ENCODE measurements at regions not wholly inside any gene's neighbourhood (a gene's known extent, or its start where the extent isn't known, plus 50 kb on each side); places are given as distances from the start of the nearest gene placed in this dataset.

DNA sequence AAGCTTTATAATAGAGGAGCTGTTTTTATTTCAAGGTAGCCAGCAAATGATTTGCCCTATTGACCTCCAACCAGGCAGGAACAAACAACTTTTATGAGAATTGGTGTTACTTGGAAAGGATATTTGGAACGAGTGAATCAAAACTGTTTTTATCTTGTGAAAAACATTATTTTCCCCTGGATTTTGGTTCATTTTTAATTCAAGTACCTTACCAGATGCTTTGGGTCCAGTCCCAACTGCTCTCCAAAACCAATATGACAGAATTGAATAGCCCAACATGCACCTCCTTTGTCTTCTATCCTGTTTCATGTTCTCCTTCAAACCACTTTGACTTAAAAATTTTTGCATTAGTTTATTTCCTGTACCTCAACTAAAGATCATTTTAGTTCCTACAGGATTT, 178.6 kb upstream of the RBMS1 start:
- in situ Hi-C loops (cut with MboI; ENCODE audit: low sequenced_read_pairs), result no loop called here

DNA sequence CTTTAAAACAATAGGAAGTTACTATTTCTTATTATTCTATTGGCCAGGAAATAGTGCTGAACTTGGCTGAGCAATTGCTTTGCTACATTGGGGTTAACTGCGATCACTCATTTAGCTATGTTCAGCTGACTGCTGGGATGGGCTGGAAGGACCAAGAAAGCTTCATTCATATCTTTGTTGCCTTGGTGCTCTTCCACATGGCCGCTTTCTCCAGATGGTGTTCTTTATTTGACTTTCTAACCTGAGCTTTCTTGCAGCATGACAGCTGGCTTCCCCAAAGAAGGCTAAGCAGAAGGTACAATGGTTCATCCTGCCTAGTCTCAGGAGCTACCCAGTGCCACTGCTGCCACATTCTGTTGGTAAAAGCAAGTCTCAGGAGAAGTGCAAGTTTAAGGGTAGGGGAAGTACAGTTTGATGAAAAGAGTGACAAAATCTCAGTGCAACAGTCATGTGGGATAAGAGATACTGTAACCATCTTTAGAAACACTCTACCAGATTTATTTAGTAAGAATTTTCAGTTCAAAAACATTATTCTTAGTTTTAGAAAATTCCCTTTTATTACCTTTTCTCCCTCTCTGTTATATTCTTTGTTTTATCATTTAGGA, 180.6 kb upstream of the RBMS1 start:
- in situ Hi-C loops (cut with MboI; ENCODE audit: low sequenced_read_pairs), result no loop called here

DNA sequence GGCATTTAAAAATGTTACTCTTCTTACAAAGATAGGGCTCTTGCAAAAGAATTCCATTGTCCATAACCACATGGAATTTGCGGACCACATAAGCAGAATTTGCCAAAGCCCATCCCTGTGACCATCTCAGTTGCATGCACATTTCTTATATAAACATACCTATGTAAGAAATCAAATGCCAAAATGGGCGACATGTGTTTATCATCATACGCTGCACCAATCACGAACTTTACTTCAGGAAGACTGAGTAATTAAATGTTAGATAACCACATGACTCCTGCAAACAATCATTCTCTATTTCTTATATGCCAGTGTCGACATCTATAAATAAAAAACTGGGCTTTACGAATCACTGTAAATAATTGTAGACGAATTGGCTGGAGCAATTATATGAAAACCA, 186.1 kb upstream of the RBMS1 start:
- in situ Hi-C loops (cut with MboI; ENCODE audit: low sequenced_read_pairs), result no loop called here

DNA sequence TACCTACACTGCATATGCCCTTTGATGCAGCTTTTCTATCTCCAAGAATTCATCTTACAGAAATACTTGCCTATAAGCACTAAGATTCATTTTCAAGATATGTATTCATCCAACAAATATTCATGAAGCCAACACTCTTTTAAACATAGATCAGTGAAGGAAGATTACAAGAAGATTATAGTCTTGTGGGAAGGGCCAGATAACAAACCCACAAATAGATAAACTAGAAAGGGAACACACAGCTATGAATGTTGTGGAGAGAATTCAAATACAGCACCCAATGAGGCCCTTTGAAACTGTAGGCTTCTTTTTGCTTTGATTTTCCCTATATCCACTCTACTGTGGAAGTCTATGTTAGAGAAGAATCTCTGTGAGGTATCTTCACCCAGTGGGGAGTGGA, 186.7 kb upstream of the RBMS1 start:
- in situ Hi-C loops (cut with MboI; ENCODE audit: low sequenced_read_pairs), result no loop called here

DNA sequence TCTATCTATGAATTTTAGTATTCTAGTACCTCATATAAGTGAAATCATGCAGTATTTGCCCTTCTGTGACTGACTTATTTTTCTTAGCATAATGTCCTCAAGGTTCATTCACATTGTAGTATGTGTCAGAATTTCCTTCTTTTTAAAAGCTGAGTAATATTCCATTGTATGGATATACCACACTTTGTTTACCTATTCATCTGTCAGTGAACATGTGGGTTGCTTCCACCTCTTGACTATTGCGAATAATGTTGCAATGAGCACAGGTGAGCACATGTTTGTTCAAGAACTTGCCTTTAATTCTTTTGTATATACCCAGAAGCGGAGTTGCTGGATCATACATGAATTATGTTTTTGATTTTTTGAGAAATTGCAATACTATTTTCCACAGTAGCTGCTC, 187.4 kb upstream of the RBMS1 start:
- in situ Hi-C loops (cut with MboI; ENCODE audit: low sequenced_read_pairs), result no loop called here

DNA sequence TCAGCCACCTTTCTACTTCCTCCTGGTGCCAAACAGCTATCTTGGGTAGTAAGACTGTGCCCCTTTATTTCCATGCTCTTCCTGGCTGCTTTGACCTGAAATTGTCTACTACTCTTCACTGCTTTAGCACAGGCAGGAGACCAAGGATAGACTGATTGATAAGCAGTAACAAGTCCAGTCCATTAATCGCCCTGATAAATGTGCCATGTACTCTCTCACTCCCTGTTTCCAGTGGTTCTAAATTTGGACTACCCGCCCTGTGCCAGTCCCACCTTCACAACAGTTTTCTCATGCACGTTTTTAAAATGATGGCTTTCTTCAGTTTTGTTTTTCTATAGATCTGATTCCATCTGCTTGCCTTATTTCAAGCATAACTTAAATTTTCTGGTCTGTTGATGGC, 189.6 kb upstream of the RBMS1 start:
- in situ Hi-C loops (cut with MboI; ENCODE audit: low sequenced_read_pairs), result no loop called here

DNA sequence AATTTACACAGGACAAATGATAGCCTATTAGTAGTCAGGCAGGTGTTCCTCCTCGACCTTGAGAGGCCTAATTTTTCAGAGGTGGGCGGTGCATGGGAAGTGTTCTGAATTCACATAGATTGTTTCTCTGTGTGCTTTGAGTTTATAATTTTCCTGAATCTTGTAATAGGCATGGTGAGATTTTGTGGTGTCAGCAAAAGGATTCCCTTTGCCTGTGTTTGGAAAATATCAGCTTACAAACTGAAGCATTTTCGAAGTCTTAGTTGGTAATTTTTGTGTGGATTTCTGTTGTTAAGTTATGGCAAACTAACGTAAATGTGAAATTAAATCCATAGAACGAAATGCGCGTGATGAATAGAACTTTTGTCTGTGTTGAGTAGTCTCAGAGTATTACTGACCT, 194.0 kb upstream of the RBMS1 start:
- in situ Hi-C loops (cut with MboI; ENCODE audit: low sequenced_read_pairs), result no loop called here

DNA sequence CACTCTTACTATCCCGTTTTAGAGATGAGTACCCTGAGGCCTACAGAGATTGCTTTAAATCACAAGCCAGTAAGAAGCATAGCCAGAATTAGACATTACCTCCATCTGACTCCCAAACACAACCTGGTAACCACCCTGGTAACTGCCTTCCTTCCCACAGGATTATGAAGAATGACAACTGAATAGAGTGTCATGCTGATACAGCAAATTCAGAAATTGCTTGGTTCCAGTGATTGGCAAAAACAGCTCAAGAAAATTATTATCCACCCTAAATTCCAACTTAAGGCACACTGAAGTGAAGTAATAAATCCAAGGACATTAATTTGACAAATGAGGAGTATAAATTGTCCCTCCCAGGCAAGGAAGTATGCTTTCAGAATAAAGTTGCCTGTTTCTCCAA, 195.8 kb upstream of the RBMS1 start:
- in situ Hi-C loops (cut with MboI; ENCODE audit: low sequenced_read_pairs), result no loop called here

DNA sequence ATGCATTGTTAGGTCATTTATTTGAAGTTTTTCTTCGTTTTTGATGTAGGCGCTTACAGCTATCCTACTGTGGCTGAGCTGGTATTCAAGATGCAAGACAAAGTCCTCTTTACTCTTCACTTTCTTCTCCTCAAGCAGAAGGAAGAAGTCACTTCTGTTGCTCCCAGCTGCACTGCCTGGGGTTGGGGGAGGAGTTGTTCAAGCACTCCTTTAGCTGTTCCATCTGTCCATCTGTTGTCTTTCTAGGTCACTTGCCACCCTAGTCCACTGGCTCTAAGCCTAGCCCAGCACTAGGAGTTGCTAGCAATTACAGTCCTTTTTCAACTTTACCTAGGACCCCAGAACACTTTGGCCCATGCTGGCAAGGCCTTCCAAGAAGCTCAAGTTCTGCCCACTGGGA, 200.6 kb upstream of the RBMS1 start:
- in situ Hi-C loops (cut with MboI; ENCODE audit: low sequenced_read_pairs), result no loop called here

DNA sequence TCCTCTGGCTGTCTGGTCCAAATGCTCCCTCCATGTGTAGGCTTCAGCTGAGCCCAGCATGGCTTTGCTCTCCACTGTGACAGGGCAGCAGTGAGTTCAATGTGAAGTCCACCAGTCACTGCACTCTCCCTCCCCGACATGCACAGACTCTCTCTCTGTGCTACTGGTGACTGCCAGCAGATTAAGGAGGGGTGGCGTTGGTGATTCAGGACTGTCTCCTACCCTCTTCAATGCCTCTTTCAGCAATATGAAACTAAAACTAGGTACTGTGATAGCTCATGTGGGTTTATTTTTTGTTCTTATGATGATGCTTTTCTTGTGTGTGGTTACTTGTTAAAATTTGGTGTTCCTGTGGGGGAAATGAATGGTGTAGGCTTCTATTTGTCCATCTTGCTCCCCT, 201.0 kb upstream of the RBMS1 start:
- in situ Hi-C loops (cut with MboI; ENCODE audit: low sequenced_read_pairs), result no loop called here

DNA sequence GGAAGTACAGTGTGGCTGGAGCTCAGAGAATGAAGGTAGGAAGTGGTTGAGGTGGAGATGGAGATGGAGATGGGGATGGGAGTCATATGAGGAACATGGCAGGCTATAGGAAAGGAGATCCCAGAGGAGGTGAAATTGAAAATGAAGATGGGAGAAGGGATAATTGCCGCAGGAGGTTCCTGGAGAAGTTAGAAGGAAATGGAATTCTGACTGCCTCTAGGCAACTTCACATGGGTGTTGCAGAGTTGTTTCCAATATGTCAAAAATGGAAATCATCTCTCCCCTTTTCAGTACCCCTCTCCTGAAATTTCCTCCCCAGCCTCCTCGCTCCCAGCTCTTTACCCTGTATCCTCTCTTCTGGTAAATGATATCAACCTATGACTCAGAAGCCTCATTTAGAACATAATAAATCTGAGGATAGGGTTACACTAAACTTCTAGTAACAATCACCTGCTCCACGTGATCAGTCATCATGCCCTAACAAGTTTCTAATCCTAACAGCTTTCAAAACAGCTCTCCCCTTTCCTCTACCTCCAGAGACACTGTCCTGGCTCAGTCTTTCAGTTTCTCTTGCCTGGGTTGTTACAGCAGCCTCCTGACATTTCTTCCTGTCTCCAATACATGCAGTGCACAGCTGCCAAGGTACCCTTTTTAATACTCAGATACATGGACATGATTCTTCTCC, 201.9 kb upstream of the RBMS1 start:
- in situ Hi-C loops (cut with MboI; ENCODE audit: low sequenced_read_pairs), result no loop called here

DNA sequence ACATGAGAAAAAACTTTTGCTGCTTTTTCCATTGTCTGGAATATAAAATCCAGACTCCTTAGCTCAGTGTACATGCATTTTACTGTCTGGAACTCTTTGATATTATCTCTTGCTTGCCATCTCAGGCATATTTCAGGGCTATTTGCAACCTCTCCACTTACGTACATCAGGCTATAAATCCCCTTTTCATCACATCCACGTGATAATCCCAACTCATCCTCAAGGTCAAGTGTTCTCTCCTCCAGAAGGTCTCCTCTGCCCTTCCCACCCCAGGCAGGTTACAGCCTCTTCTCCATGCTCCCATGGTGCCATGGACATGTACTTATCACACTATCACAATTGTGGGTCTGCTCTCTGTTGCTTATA, 202.5 kb upstream of the RBMS1 start:
- in situ Hi-C loops (cut with MboI; ENCODE audit: low sequenced_read_pairs), result no loop called here

DNA sequence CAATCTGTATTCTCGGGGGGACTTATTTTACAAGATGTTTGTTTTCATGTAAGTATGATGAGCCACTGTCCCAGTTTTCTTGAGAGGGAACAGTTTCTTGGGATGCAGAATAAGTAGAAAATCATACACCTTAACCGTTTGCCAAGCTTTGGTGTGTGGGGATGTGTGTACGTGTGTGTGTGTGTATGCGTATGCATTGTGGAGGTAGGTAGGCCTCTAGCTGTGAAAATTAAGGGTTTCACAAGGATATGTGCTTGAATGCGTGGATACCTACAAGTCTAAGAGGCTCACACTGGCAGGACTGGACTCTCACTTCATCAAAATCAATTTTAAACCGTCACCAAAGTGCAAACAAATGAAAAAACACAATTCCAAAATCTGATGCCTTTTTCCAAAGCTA, 204.2 kb upstream of the RBMS1 start:
- in situ Hi-C loops (cut with MboI; ENCODE audit: low sequenced_read_pairs), result no loop called here

DNA sequence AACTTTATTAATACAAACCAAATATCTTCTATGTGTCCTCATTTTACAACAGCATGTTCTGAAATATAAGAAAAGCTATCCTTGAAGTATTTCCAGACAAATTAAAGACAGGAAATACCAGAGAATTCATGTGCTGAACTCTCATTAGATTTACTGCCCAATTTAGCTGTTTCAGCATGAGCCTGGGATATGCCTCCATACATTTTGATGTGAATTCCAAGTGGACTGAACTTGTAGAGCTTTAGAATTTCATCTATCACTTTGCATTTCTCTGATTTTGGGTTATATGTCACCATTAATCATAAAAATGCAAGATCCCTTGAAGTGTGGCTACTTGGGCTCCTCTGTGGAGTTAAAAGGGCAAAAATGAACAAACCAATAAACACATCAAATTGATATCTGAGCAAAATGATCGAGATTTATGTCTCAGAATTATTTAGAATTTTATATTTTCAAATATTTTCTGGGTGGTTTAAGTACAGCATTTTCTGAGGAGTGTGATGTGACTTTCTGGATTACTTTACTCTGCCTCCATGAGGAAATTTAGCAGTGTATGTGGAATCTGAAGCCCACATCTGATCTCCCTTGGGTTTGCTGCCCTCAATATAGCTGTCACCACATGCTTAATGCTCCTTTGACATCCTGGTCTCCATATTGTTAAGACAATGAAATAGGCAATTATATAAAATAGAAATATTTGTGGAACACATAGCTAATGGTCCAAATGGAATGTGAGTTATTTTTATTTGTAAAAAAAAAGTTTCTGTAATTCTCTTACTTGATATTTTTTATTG, 206.6 kb upstream of the RBMS1 start:
- in situ Hi-C loops (cut with MboI; ENCODE audit: low sequenced_read_pairs), result no loop called here

DNA sequence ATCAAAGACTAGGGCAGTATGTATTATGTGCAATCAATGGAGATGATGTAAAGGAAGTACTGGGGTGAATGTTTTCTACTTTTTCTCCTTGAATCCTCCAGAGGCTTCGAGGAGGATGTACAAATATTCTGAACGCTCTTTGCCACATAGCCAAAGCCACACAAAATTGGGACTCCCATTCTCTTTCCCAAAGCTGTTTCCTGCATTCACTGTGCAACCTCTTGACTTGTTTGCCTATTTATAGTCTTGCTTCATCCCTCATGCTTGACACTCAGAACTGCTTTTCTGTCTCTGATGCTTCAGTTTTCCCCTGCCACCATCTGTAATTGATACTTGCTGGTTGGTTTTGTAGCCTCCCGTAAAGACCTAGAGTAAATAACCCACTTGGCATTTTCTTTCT, 208.2 kb upstream of the RBMS1 start:
- in situ Hi-C loops (cut with MboI; ENCODE audit: low sequenced_read_pairs), result no loop called here

DNA sequence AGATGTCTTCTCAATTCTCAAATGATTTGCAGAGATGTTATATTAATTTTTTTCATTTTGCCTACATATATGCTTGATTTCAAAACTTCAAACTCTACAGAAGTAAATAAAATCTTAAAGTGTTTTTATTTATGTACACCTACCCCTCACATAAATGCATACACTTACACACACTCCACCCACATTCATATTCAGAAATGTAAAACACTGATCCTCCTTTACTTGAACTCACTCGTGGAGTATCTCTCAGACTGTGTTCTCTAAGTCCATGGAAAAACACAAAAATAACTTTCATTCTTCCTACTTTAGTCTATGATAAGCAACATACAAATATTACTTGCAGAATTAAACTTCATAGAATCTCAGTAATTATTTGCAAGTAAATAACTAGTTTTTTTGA, 209.1 kb upstream of the RBMS1 start:
- in situ Hi-C loops (cut with MboI; ENCODE audit: low sequenced_read_pairs), result no loop called here

DNA sequence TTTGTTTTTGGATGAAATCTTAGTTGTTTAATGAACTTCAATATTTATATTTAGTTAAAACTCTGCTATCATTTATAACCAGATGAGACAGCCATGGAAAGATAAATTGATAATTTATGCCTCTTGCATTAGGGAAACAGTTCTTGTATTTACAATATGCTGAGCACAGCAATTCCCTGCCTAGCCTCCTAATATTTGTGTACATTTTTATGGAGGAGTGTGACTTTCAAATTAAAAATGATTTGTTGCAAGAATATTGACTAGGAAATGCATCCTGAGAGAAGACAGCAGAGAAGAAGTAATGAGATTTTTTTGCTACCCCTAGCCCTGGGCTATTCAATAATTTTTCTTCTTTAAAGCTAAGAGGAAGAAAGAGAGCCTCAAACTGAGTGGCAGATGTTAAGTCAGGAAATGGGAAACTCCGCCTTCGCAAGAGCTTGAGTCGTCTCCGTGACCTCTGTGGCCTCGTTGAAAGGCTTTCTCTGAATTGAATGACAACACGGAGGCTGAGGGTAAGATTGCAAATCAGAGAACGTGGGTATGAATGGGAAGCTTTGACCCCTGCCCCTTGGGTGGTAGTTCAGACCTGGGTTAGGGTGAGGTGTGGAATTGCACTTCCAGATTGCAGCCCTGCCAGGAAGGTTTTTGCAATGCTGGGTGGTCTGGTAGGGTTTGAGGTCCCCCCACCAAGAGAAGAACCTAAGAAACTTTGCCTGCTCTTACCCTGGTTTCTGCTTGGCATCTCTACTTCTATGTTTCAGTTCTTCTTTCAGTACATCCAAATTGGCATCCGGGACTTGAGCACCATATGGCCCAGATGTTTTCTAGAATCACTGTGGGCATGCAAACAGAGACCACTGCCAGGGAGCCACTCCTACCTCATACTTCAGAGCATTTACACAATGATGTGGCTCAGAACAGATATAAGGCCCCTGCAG, 210.3 kb upstream of the RBMS1 start:
- in situ Hi-C loops (cut with MboI; ENCODE audit: low sequenced_read_pairs), result no loop called here

DNA sequence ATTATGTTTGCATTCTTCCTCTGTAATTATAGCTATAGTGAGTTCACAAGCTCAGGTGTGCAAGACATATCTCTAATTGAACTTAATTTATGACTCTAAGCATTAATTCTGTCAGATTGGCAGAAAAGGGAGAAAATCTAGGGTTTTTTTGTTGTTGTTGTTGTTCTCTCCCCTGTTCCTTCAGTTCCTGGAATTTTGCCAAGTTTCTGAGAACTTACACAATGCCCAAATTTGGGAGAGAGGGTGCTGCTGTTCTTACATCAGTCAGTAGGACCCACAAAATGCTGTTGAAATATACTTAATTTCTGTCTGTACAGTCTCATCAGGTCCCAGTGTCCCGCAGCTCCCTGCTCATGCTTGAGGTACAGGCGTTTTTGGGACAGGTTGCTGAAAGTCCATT, 221.8 kb upstream of the RBMS1 start:
- in situ Hi-C loops (cut with MboI; ENCODE audit: low sequenced_read_pairs), result no loop called here

DNA sequence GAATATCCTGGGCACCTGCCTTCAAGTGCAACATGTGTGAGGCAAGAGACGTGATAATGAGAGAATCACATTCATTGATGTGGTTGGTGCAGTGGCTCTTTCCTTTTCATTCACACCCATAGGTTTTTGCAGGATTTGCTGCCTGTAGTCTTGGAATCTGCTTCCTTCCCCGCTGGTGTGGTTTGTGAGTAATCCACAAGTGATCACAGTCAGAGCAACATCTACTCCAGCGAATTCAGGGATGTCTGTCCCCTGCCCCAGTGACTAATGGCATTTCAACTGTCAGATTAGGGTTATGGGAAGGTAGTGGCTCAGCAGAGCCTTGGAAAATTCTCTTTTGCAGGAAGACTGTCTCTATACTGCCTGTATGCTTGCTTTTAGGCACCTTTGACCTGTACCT, 225.5 kb upstream of the RBMS1 start:
- in situ Hi-C loops (cut with MboI; ENCODE audit: low sequenced_read_pairs), result no loop called here

DNA sequence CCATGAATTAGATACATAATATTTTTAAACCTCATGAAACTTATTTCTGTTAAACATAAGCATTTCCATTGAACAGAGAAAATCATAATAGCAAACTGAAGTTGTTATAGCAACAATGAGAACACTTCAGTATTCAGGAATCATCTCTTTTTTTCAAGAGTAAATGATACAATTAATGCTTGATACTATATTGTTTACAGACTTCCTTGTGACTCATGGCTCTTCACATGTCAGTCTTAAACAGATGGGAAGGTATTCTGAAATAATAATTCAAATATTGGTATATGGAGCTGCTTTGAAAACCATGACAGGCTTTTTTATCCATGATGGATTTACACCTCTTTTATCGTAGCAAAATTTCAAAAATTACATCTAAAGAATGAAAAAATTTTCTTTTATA, 226.5 kb upstream of the RBMS1 start:
- in situ Hi-C loops (cut with MboI; ENCODE audit: low sequenced_read_pairs), result no loop called here

Measured in HL-60/S4 treated with phorbol 12-myristate 13-acetate at 8.2 ng/mL for 4 days and 3 days (cell line).